CD4-positive, alpha-beta T cell (primary cell): ENCODE measurements at regions not wholly inside any gene's neighbourhood (a gene's known extent, or its start where the extent isn't known, plus 50 kb on each side); places are given as distances from the start of the nearest gene placed in this dataset.

ENCODE experiments used
- ATAC-seq: fragments of 200-7000 bp; cut with Tn5 transposase; one replicate; pipeline ENCODE4 v1.10.0; 2022; ENCODE audit warnings: mild to moderate bottlenecking; ENCODE audit not compliant: poor library complexity
- CTCF ChIA-PET: fragments of 350-600 bp; sonication (Branson Sonifier 250); formaldehyde crosslinking; loops from one replicate; lab custom pipeline; 2021; ENCODE audit warnings: antibody characterized with exemption, inconsistent platforms; lab: Charles Lee
- POLR2A ChIA-PET: fragments of 350-600 bp; sonication (Branson Sonifier 250); formaldehyde crosslinking; loops from one replicate; lab custom pipeline; 2021; ENCODE audit warnings: antibody characterized with exemption, inconsistent platforms; lab: Charles Lee
- DNase-seq, 14 experiments: peaks; one replicate each; pipeline ENCODE4 v3.0.0-alpha.2; 2013 to 2020; ENCODE audit warnings: mixed read lengths in 2 of 14
- H3K27ac ChIP-seq, 2 donors: one replicate each; pipeline versions ENCODE4 v1.5.1 to v1.7.0; 2013; ENCODE audit warnings: low read length in 2 of 2, low read depth in 1 of 2, mild to moderate bottlenecking in 1 of 2
- H3K27me3 ChIP-seq, 2 experiments: 1 replicate in 1 of 2; 2 replicates in 1 of 2; pipeline versions ENCODE4 v1.6.1 to v1.7.0; 2013; ENCODE audit warnings: low read length in 2 of 2, control low read depth in 1 of 2, mild to moderate bottlenecking in 1 of 2, moderate library complexity in 1 of 2; ENCODE audit not compliant: insufficient read depth in 2 of 2, control insufficient read depth in 1 of 2
- H3K36me3 ChIP-seq: one replicate; pipeline ENCODE4 v1.6.1; 2013; ENCODE audit warnings: low read length, control low read depth; ENCODE audit not compliant: insufficient read depth
- H3K4me1 ChIP-seq: one replicate; pipeline ENCODE4 v1.6.1; 2013; ENCODE audit warnings: low read length, control low read depth; ENCODE audit not compliant: insufficient read depth
- H3K4me3 ChIP-seq: one replicate; pipeline ENCODE4 v1.5.1; 2013; ENCODE audit warnings: mild to moderate bottlenecking, low read length, moderate library complexity
- H3K9me3 ChIP-seq, 2 experiments: 1 replicate in 1 of 2; 2 replicates in 1 of 2; pipeline versions ENCODE4 v1.6.1 to v1.7.0; 2013; ENCODE audit warnings: low read length in 2 of 2, mild to moderate bottlenecking in 2 of 2, control low read depth in 1 of 2, moderate library complexity in 1 of 2; ENCODE audit not compliant: control insufficient read depth in 1 of 2, insufficient read depth in 1 of 2
- H3K27ac Mint-ChIP-seq: one replicate; pipeline ENCODE4 v1.8.0; 2020; ENCODE audit warnings: mixed read lengths
- H3K27me3 Mint-ChIP-seq: one replicate; pipeline ENCODE4 v1.8.0; 2021; ENCODE audit warnings: mixed read lengths
- H3K36me3 Mint-ChIP-seq: one replicate; pipeline ENCODE4 v1.8.0; 2021; ENCODE audit warnings: low read depth, mixed read lengths
- H3K4me1 Mint-ChIP-seq: one replicate; pipeline ENCODE4 v1.8.0; 2021; ENCODE audit warnings: low read depth, mixed read lengths
- H3K4me3 Mint-ChIP-seq: one replicate; pipeline ENCODE4 v1.8.0; 2020; ENCODE audit warnings: mild to moderate bottlenecking, mixed read lengths
- H3K9me3 Mint-ChIP-seq: one replicate; pipeline ENCODE4 v1.8.0; 2020; ENCODE audit warnings: mixed read lengths
- intact Hi-C, 2 experiments: fragments of 100-400 bp; cut with DNase I in 1 of 2; cut with micrococcal nuclease in 1 of 2; formaldehyde crosslinking; loops; one replicate each; pipeline versions ENCODE4 v1.15.1 to v1.9.0; 2023 to 2025; cut with DNase I, micrococcal nuclease
- TF ChIP-seq, protein P1 (sequence below): fragments of 200-600 bp; IDR thresholded peaks from one replicate; pipeline ENCODE4 v1.8.0; 2022; ENCODE audit warnings: antibody characterized with exemption, mild to moderate bottlenecking

DNA sequence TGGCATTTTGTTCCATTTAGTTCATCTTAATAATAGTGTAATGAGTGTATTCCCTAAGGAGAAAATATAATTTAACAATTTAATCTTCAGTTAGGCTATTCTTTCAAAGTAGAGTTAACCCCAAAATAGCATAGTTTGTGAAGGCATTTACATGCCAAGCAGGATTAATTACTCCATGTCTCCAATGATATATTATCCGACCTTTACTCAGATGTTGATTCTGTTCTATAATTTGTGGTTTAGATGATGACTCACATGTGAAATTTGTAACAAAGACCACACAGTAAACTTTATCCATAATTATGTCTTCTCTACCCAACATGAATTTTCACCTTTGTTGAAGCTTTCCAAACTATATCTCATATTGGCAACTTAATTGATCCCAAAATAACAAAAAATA is 2065.2 kb downstream of the MRPL39 start:
- Mint-ChIP-seq H3K27me3 (no peaks in the 10 kb centered on the region), H3K9me3 (no peaks in the 10 kb centered on the region), H3K4me1 (no peaks in the 10 kb centered on the region), H3K27ac (no peak overlapping the region), H3K36me3 (no peaks in the 10 kb centered on the region), H3K4me3 (no peak overlapping the region)
- POLR2A ChIA-PET = no interaction called here
- intact Hi-C loops = no loop called here
- Histone ChIP-seq H3K36me3 (no peaks in the 10 kb centered on the region), H3K9me3 (peaks cover 0 to 5% of the 10 kb centered on the region in 2 experiments), H3K4me1 (no peaks in the 10 kb centered on the region), H3K27ac (no peak overlapping the region), H3K4me3 (no peak overlapping the region), H3K27me3 (no peaks in the 10 kb centered on the region)
- CTCF ChIA-PET = no interaction called here
- ATAC-seq = no peak
- TF ChIP-seq, protein P1, sequence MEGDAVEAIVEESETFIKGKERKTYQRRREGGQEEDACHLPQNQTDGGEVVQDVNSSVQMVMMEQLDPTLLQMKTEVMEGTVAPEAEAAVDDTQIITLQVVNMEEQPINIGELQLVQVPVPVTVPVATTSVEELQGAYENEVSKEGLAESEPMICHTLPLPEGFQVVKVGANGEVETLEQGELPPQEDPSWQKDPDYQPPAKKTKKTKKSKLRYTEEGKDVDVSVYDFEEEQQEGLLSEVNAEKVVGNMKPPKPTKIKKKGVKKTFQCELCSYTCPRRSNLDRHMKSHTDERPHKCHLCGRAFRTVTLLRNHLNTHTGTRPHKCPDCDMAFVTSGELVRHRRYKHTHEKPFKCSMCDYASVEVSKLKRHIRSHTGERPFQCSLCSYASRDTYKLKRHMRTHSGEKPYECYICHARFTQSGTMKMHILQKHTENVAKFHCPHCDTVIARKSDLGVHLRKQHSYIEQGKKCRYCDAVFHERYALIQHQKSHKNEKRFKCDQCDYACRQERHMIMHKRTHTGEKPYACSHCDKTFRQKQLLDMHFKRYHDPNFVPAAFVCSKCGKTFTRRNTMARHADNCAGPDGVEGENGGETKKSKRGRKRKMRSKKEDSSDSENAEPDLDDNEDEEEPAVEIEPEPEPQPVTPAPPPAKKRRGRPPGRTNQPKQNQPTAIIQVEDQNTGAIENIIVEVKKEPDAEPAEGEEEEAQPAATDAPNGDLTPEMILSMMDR = no peak
- DNase-seq = no peak

GRCh38 chr21:23541571-23541970 is 2065.7 kb downstream of the MRPL39 start:
- DNase-seq (no peak), ATAC-seq (no peak)
- POLR2A ChIA-PET = no interaction called here
- Histone ChIP-seq H3K4me1 (no peaks in the 10 kb centered on the region), H3K4me3 (no peak overlapping the region), H3K27me3 (no peaks in the 10 kb centered on the region), H3K27ac (no peak overlapping the region), H3K36me3 (no peaks in the 10 kb centered on the region), H3K9me3 (peaks cover 0 to 5% of the 10 kb centered on the region in 2 experiments)
- H3K9me3 Mint-ChIP-seq = no peaks in the 10 kb centered on the region
- no peaks in the 10 kb centered on the region for H3K36me3 Mint-ChIP-seq
- H3K27me3 Mint-ChIP-seq = no peaks in the 10 kb centered on the region
- TF ChIP-seq, protein P1 = no peak
- no peak overlapping the region for H3K27ac Mint-ChIP-seq
- CTCF ChIA-PET = no interaction called here
- intact Hi-C loops = no loop called here
- H3K4me1 Mint-ChIP-seq = no peaks in the 10 kb centered on the region
- no peak overlapping the region for H3K4me3 Mint-ChIP-seq

DNA sequence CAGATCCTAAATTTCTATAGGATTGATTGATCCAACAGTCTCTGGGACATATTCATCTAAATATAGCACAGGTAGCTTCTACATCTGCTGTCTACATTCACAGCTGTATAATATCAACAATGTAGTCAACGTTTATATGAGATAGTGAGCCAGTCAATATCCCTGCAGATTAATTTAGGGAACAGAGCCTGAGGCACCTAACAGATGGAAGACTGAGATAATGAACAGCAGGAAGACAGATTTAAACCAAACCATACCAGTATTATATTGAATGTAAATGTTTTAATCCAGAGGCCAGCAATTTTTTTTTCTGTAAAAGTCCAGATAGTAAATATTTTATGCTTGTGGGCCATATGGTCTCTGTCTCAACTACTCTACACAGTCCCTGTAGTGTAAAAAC is 2072.4 kb downstream of the MRPL39 start:
- Mint-ChIP-seq H3K4me3 (no peak overlapping the region), H3K9me3 (no peaks in the 10 kb centered on the region)
- no peak for DNase-seq

More for the DNA sequence above, 2072.4 kb downstream of the MRPL39 start:
- ChIA-PET POLR2A (no interaction called here), CTCF (no interaction called here)
- no peak overlapping the region for H3K4me3 ChIP-seq
- H3K36me3 Mint-ChIP-seq = no peaks in the 10 kb centered on the region
- H3K27ac Mint-ChIP-seq = no peak overlapping the region
- TF ChIP-seq, protein P1 = no peak
- H3K9me3 ChIP-seq = no peaks in the 10 kb centered on the region
- H3K4me1 ChIP-seq = no peaks in the 10 kb centered on the region
- no peaks in the 10 kb centered on the region for H3K27me3 Mint-ChIP-seq
- no peak overlapping the region for H3K27ac ChIP-seq
- no peaks in the 10 kb centered on the region for H3K36me3 ChIP-seq
- no peaks in the 10 kb centered on the region for H3K4me1 Mint-ChIP-seq
- no peak for ATAC-seq
- intact Hi-C loops = no loop called here
- H3K27me3 ChIP-seq = no peaks in the 10 kb centered on the region
